MG63 (cell line): ENCODE measurements at regions not wholly inside any gene's neighbourhood (a gene's known extent, or its start where the extent isn't known, plus 50 kb on each side); places are given as distances from the start of the nearest gene placed in this dataset.
A peak's percentile ranks its signal among the peaks of the same experiment; 100 is the strongest.

Experiments used
- DNase-seq: peaks from one replicate; pipeline ENCODE4 v3.0.0-alpha.2; 2020
- H3K27me3 ChIP-seq: fragments of 250-450 bp; sonication (Bioruptor Pico); 2 replicates; pipeline ENCODE4 v1.5.1; 2020; ENCODE audit warnings: mild to moderate bottlenecking, moderate library complexity
- H3K36me3 ChIP-seq: fragments of 250-450 bp; sonication (Bioruptor Pico); 2 replicates; pipeline ENCODE4 v1.5.1; 2020; ENCODE audit warnings: mild to moderate bottlenecking, moderate library complexity
- H3K4me3 ChIP-seq: fragments of 250-450 bp; sonication (Bioruptor Pico); 2 replicates; pipeline ENCODE4 v1.5.1; 2020; ENCODE audit warnings: mild to moderate bottlenecking, moderate library complexity
- H3K9me3 ChIP-seq: fragments of 250-450 bp; sonication (Bioruptor Pico); 2 replicates; pipeline ENCODE4 v1.5.1; 2020; ENCODE audit warnings: mild to moderate bottlenecking, moderate library complexity

- peaks cover 23% of the 10 kb centered on the region for H3K27me3 ChIP-seq
- no peak overlapping the region for H3K4me3 ChIP-seq
- no peaks in the 10 kb centered on the region for H3K36me3 ChIP-seq
- peaks cover 16% of the 10 kb centered on the region for H3K9me3 ChIP-seq
- no peak for DNase-seq
Observed at GRCh38 chr1:204736836-204737235, 51.3 kb upstream of the LRRN2 start.

GRCh38 chr1:204738506-204738905, 53.0 kb upstream of the LRRN2 start:
- Histone ChIP-seq H3K36me3 (no peaks in the 10 kb centered on the region), H3K4me3 (no peak overlapping the region), H3K9me3 (peaks cover 16% of the 10 kb centered on the region), H3K27me3 (peaks cover 23% of the 10 kb centered on the region)
- no peak for DNase-seq

GRCh38 chr1:204740354-204740753, 54.8 kb upstream of the LRRN2 start:
- Histone ChIP-seq H3K36me3 (no peaks in the 10 kb centered on the region), H3K4me3 (no peak overlapping the region)
- no peak for DNase-seq

GRCh38 chr1:204741440-204741839, 55.9 kb upstream of the LRRN2 start:
- no peaks in the 10 kb centered on the region for H3K36me3 ChIP-seq
- no peak overlapping the region for H3K4me3 ChIP-seq
- H3K9me3 ChIP-seq, result peaks cover 16% of the 10 kb centered on the region
- H3K27me3 ChIP-seq, result peaks cover 23% of the 10 kb centered on the region
- no peak for DNase-seq

More at GRCh38 chr1:204740354-204740753, 54.8 kb upstream of the LRRN2 start:
- peaks cover 23% of the 10 kb centered on the region for H3K27me3 ChIP-seq
- H3K9me3 ChIP-seq, result peaks cover 16% of the 10 kb centered on the region

GRCh38 chr1:204742676-204743251, 57.2 kb upstream of the LRRN2 start:
- Histone ChIP-seq H3K27me3 (peaks cover 14% of the 10 kb centered on the region), H3K4me3 (no peak overlapping the region), H3K9me3 (peaks cover 16% of the 10 kb centered on the region), H3K36me3 (no peaks in the 10 kb centered on the region)
- no peak for DNase-seq

GRCh38 chr1:204744107-204744779, 58.7 kb upstream of the LRRN2 start:
- Histone ChIP-seq H3K27me3 (peaks cover 8% of the 10 kb centered on the region), H3K36me3 (no peaks in the 10 kb centered on the region), H3K4me3 (no peak overlapping the region), H3K9me3 (peaks cover 10% of the 10 kb centered on the region)
- no peak for DNase-seq

GRCh38 chr1:204746838-204747442, 61.4 kb upstream of the LRRN2 start:
- Histone ChIP-seq H3K27me3 (no peaks in the 10 kb centered on the region), H3K4me3 (no peak overlapping the region), H3K36me3 (no peaks in the 10 kb centered on the region), H3K9me3 (no peaks in the 10 kb centered on the region)
- peak; percentile 47 for DNase-seq

- Histone ChIP-seq H3K9me3 (no peaks in the 10 kb centered on the region), H3K4me3 (0 out of 2 replicates have a peak overlapping the region, but pooled peaks have one; percentile 1), H3K36me3 (no peaks in the 10 kb centered on the region), H3K27me3 (no peaks in the 10 kb centered on the region; the same call in 1 of the 2 replicates)
- no peak for DNase-seq
Observed at GRCh38 chr1:204751480-204751879, 65.9 kb upstream of the LRRN2 start.

GRCh38 chr1:204751883-204752687, 66.5 kb upstream of the LRRN2 start:
- H3K36me3 ChIP-seq, result no peaks in the 10 kb centered on the region
- H3K4me3 ChIP-seq, result 0 out of 2 replicates have a peak overlapping the region, but pooled peaks have one; percentile 1
- peak; percentile 90 for DNase-seq
- no peaks in the 10 kb centered on the region for H3K9me3 ChIP-seq
- no peaks in the 10 kb centered on the region; the same call in 1 of the 2 replicates for H3K27me3 ChIP-seq

GRCh38 chr1:204752688-204753040, 67.1 kb upstream of the LRRN2 start:
- no peaks in the 10 kb centered on the region for H3K9me3 ChIP-seq
- no peaks in the 10 kb centered on the region for H3K36me3 ChIP-seq
- H3K27me3 ChIP-seq, result no peaks in the 10 kb centered on the region; the same call in 1 of the 2 replicates
- no peak overlapping the region for H3K4me3 ChIP-seq
- DNase-seq, result no peak

GRCh38 chr1:204754821-204755220, 69.3 kb upstream of the LRRN2 start:
- no peak overlapping the region for H3K4me3 ChIP-seq
- H3K27me3 ChIP-seq, result no peaks in the 10 kb centered on the region; the same call in 1 of the 2 replicates
- DNase-seq, result no peak
- H3K36me3 ChIP-seq, result no peaks in the 10 kb centered on the region
- 0 out of 2 replicates have a peak, but pooled peaks cover 3% of the 10 kb centered on the region for H3K9me3 ChIP-seq

GRCh38 chr1:204756349-204756748, 70.8 kb upstream of the LRRN2 start:
- Histone ChIP-seq H3K4me3 (no peak overlapping the region), H3K27me3 (no peaks in the 10 kb centered on the region; the same call in 1 of the 2 replicates), H3K36me3 (no peaks in the 10 kb centered on the region), H3K9me3 (peaks cover 10% of the 10 kb centered on the region)
- no peak for DNase-seq

GRCh38 chr1:204756811-204757210, 71.3 kb upstream of the LRRN2 start:
- H3K4me3 ChIP-seq, result no peak overlapping the region
- no peaks in the 10 kb centered on the region for H3K36me3 ChIP-seq
- no peaks in the 10 kb centered on the region; the same call in 1 of the 2 replicates for H3K27me3 ChIP-seq
- H3K9me3 ChIP-seq, result peaks cover 10% of the 10 kb centered on the region
- DNase-seq, result no peak

- peaks cover 19% of the 10 kb centered on the region for H3K9me3 ChIP-seq
- no peak overlapping the region for H3K4me3 ChIP-seq
- DNase-seq, result no peak
- no peaks in the 10 kb centered on the region; the same call in 1 of the 2 replicates for H3K27me3 ChIP-seq
- no peaks in the 10 kb centered on the region for H3K36me3 ChIP-seq
Observed at GRCh38 chr1:204758601-204759000, 73.1 kb upstream of the LRRN2 start.

GRCh38 chr1:204760350-204760749, 74.8 kb upstream of the LRRN2 start:
- DNase-seq, result no peak
- no peaks in the 10 kb centered on the region for H3K27me3 ChIP-seq
- H3K4me3 ChIP-seq, result no peak overlapping the region
- H3K36me3 ChIP-seq, result no peaks in the 10 kb centered on the region
- H3K9me3 ChIP-seq, result peaks cover 19% of the 10 kb centered on the region

GRCh38 chr1:204760757-204761156, 75.2 kb upstream of the LRRN2 start:
- Histone ChIP-seq H3K36me3 (no peaks in the 10 kb centered on the region), H3K27me3 (no peaks in the 10 kb centered on the region), H3K4me3 (no peak overlapping the region), H3K9me3 (peaks cover 19% of the 10 kb centered on the region)
- DNase-seq, result peak; percentile 41
